Ureter (tissue), 1 donor: ENCODE measurements at regions not wholly inside any gene's neighbourhood (a gene's known extent, or its start where the extent isn't known, plus 50 kb on each side); places are given as distances from the start of the nearest gene placed in this dataset.

Experiments used
- DNase-seq: peaks from one replicate; pipeline ENCODE4 v3.0.0-alpha.2; 2020; ENCODE audit warnings: low spot score
- donor health status: DM: yes; HTN: yes; CAD: no.

DNA sequence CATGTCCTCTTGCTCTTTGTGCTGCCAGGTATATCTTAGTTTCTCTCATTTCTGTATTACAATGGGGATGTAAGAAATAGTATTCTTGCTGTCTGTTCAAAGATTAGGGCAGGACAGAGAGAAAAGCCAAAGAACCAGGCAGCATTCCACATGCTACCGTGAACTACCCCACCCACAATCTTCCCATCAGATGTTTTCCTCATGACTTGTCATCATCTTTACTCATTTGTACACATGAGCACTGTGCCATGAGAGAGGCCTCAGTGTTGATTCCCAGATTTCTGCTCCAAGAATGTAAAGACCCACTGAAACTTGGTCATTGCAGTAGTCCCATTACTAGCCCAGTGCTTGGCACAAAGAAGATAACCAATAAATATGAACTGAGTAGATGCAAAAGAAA is 354.6 kb upstream of the RASGEF1B start:
- no peak for DNase-seq

DNA sequence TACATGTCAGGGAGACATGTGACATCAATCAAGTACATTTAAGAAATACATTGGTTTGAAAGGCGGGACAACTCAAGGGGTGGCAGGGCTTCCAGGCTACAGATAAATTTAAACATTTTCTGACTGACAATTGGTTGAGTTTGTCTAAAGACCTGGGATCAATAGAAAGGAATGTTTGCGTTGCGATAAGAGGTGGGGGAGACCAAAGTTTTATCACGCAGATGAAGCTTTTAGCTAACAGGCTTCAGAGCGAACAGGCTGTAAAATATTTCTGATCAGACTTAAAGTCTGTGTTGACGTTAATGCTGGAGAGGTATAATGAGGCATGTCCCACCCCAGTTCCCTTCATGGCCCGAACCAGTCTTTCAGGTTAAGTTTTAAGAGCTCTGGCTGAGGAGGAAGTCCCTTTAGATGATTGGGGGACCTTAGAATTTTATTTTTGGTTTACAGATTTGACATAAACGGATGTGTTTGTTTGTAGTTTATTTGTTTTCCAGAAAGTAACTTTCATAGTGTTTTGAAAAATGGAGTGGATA is 346.7 kb upstream of the RASGEF1B start:
- no peak for DNase-seq

- DNase-seq, result no peak
Observed at GRCh38 chr4:81816031-81816761, 344.5 kb upstream of the RASGEF1B start.

DNA sequence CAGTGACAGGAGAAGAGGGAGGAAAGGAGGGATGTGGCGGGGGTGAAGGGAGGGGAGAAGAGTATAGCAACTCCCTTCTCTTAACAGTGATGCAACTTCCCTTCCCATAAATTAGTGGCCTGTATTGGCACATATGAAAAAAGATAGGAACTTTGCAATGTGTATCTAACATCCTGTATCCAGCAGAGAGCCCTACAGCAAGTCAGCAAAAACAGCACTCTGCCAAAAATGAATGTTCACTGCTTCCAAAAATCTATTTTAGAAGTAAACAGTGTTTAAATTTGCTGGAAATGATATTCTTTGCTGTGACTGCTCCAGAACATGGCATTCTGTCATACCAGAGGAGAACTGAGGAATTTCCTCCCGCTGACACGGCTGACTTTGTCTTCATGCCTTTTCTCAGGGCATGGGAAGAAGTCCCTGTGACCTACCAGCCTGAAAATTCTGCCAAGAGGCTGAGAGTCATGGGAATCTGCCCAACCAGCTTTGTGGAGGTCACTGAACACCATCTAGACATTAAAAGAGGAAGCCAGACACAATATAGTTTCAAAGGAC is 343.4 kb upstream of the RASGEF1B start:
- no peak for DNase-seq

- DNase-seq, result no peak
Observed at GRCh38 chr4:81811562-81812293, 340.0 kb upstream of the RASGEF1B start.

DNA sequence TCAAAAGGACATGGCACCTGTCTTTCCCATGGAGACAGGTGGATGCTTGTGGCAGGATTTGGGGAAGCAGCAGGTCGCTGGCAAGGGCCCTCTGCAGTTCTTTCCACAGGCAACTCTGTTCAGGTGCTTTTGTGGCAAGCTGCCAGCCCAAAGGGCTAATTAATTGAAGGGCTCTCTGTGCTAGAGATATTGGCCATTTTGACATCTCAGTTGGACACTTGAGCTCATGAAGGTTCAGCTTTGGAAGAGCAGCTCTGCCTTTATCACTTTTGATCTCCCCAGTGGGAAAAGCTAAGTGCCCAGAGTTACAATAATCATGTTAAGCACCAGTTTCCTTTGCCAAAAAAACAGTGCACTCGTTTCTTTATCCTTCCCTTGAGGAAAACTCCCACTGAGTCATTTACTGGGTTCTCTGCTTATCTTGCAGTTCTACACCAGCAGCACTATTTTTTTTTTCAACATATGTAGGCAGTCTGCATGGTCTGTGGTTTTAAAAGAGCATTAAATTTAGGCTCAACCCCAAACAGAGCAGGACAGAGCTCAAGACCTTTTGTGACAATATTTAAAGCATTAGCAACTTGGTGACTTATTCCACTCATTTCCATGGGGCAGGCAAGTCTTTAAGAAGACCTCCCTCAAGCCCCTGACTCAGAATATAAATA is 336.4 kb upstream of the RASGEF1B start:
- no peak for DNase-seq

DNA sequence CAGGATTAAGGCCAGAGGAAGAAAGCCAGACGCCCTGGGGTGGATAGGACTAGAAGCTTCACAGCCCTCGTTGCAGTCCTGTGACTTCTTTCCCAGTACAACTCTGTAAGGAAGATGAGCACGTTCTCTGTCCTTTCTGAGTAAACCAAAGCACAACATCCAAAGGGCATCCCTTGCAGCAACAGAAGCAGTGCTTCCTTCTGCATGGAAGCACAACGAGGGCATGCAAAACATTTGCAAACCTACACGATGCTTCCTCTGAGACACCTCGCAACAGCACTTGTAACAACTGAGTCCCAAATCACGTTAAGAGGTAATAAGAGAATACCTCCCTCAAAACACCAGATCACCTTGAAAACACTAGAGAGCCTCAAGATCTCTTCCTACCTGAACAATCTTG is 335.7 kb upstream of the RASGEF1B start:
- DNase-seq, result no peak

GRCh38 chr4:81806485-81806884 is 334.8 kb upstream of the RASGEF1B start:
- no peak for DNase-seq

DNA sequence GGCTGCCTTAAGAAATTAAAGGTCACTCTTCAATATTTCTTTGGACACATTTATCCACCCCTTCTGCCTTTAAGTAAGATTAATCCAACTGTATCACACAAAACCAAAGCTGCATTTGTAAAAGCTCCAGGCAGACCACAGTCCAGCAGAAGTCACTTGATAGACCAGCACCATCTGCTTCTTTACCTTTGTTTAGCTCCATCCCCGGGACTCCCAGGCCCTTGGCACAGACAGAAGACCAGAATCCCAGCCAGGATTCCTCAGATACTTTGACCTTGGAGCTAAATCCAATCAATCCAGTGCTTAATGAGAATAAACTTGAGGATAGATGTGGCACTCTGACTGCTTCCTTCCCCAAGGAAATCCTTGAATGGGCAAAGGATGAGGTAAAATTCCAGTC is 333.1 kb upstream of the RASGEF1B start:
- no peak for DNase-seq

- DNase-seq, result no peak
Observed at GRCh38 chr4:81802285-81802846, 330.7 kb upstream of the RASGEF1B start.

GRCh38 chr4:81799371-81799770 is 327.7 kb upstream of the RASGEF1B start:
- DNase-seq, result no peak

DNA sequence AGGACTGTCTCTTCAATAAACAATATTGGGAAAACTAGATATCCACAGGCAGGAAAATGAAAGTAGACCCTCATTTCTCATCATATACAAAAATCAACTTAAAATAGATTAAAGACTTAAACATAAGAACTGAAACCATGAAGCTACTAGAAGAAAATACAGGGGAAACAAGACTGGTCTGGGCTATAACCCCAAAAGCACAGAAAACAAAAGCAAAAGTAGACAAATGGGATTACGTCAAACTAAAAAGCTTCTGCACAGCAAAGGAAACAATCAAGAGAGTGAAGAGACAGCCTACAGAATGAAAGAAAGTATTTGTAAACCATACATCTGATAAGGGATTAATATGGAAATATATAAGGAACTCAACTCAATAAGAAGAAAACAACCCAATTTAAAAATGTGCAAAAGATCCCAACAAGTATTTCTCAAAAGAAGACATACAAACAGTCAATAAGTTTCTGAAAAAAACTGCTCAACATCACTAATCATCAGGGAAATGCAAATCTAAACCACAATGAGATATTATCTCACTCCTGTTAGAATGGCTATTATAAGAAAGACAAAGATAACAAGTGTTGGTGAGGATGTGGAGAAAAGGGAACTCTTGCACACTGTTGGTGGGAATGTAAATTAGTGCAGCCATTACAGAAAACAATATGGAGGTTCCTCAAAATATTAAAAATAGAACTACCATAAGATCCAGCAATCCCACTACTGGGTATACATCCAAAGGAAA is 325.3 kb upstream of the RASGEF1B start:
- no peak for DNase-seq

DNA sequence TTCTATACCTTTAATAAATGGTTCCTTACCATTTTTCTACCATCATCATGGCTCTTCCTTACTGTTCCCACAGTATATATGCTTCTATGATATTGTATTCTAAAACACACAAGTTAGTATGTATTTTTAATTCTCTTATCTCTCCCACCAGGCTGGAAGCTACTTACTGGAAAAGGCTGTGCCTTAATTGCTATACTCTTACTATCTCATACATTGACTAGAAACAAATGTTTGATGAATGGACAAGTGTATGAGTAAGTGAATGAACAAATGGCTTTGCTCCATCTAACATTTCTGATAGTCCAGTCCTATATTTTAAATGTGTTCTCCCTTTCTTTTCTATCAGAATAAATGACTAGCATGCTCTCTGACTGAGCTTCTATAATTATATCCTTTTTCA is 320.8 kb upstream of the RASGEF1B start:
- DNase-seq, result no peak

- no peak for DNase-seq
Observed at GRCh38 chr4:81790477-81790876, 318.8 kb upstream of the RASGEF1B start.

- DNase-seq, result no peak
Observed at GRCh38 chr4:81789741-81790399, 318.2 kb upstream of the RASGEF1B start.

DNA sequence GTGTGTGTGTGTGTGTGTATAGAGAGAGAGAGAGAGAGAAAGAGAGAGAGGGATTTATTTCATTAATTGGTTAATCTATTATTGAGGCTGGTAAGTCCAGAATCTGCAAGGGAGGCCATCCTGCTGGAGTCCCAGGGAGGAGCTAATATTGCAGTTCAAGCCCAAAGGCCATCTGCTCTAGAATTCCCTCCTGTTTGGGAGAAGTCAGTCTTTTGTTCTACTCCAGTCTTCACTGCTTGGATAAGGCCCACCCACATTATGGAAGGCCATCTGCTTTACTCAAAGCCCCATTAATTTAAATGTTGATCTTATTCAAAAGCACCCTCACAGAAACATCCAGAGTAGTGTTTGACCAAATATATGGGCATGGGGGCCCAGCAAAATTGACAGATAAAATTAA is 317.5 kb upstream of the RASGEF1B start:
- no peak for DNase-seq

DNA sequence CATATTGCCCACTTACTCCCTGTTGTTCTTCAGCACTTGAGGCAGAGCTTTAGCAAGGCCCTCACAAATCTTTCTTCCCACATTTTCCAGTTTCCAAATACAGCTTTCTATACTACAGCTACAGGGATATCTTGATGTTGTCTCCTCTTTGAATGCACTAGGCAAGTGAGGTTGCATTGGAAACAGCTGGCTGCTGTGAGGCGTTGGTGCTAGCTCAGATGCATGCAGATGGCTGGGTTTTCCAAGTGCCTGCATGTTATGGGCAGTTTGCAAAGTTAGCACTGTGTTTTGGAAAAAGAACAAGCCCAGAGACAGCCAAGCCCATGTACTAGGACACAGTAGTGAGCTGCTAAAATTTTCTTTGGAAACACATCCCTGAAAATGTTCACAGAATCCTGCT is 315.1 kb upstream of the RASGEF1B start:
- DNase-seq, result no peak

GRCh38 chr4:81786063-81786763 is 314.5 kb upstream of the RASGEF1B start:
- DNase-seq, result no peak

GRCh38 chr4:81785338-81785737 is 313.6 kb upstream of the RASGEF1B start:
- DNase-seq, result no peak

DNA sequence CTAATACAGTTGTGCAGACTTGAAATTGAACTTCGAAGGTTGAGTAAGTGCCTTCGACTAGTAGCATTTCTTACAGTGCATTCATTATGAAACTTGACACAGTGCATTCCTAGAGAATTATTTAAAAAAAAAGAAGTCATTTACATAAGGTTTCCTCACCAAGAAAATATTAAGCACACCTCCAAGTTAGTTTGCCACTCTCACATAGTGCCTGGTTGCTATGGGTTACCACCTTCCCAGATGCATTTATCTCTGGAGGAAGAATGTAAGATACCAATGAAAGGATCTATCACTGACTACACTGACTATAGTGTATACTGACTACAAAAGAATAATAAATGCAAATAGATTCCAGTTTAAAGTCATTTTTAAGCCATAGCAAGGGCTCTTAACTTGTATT is 311.9 kb upstream of the RASGEF1B start:
- no peak for DNase-seq
